HG03135 (cell line): ENCODE measurements at regions not wholly inside any gene's neighbourhood (a gene's known extent, or its start where the extent isn't known, plus 50 kb on each side); places are given as distances from the start of the nearest gene placed in this dataset.

Source experiments
- ATAC-seq: cut with Tn5 transposase; IDR thresholded peaks from one replicate; pipeline ENCODE4 v1.9.1; 2021; ENCODE audit warnings: mild to moderate bottlenecking, moderate library complexity; ENCODE audit not compliant: unreplicated experiment

DNA sequence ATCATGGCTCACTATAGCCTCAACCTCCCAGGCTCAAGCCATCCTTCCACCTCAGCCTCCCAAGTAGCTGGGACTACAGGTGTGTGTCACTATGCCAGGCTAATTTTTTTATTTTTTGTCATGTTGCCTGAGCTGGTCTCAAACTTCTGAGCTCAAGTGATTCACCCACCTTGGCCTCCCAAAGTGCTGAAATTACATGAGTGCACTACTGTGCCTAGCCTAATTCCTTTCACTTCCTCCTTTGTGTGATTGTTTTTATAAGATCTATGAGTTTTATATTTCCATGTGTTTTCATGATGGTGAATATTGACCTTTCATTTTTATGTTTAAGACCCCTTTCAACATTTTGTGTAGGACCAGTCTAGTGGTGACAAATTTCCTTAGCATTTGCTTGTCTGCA, 55.2 kb upstream of the IL12B start:
- no peak for ATAC-seq

DNA sequence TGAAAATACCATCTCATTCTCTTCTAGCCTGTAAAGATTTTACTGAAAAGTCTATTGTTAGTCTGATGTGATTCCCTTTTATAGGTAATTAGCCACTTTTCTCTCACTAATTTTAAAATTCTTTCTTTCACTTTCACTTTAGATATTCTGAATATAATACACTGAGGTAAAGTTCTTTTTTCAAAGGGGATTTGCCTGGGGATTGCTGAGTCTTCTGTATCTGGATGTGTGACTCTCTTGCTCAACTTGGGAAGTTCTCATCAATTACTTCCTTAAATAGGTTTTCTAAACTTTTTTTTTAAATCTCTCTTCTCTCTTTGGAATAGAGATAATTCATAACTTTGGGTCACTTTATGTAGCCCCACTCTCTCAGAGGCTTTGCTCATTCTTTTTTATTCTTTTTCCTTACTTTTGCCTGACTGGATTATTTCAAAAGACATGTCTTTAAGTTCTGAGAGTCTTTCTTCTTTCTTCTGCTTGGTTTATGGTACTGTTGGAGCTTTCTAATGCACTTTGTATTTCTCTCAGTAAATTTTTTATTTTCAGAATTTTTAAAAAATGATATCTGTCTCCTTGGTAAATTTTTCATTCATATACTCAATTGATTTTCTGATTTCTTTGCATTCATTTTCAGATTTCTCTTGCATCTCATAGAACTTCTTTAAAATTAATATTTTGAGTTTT, 55.9 kb upstream of the IL12B start:
- no peak for ATAC-seq

DNA sequence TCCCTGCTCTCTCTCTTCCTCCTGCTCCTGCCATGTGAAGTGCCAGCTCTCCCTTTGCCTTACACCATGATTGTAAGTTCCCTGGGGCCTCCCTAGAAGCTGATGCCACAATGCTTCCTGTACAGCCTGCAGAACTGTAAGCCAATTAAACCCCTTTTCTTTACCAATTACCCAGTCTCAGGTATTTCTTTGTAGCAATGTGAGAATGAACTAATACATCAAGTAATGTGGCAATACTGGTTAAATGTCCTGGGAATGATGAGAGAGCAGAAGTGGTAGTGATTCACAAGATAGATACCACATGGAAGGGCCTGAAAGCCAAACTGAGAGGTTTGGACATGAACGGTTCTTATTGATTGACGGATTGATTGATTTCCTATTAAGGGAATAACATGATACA, 62.6 kb upstream of the IL12B start:
- ATAC-seq: no peak

DNA sequence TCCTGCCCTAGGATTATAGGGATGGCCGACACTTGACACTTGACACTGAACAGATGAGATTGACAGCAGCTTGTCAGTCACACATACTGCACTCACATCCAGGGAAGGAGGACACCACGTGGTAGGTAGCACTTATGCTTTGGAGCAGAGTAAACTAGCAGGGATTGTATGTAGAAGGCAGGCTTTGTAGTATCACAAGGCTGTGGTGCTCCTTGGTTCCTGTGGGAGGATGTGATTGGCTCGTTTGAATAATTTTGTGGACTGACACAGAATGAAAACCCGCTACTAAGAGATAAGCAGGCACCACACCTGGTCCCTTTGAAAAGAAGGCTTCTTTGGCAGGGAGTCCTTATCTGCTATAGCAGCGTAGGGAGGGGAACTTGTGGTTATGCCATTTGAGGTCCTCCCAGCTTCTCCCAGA, 63.6 kb upstream of the IL12B start:
- no peak for ATAC-seq

DNA sequence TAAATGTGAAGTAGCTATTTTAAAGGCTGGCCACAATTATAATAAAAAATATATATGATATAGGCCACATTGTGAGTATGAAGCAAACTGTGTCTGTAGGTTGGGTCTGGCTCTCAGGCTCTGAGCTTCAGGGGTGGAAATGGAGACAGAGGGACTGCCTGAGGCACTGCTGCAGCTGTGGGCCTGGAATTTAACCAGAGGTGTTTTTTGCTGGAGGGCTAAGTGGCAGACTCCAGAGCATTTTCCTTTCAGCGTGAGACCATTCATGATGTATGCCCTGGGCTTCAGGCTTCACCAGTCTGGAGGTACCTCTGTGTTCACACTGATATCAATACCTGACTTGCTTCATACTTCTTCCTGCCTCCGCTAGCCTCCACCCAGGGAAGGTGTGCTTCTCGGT, 64.9 kb upstream of the IL12B start:
- ATAC-seq: no peak

DNA sequence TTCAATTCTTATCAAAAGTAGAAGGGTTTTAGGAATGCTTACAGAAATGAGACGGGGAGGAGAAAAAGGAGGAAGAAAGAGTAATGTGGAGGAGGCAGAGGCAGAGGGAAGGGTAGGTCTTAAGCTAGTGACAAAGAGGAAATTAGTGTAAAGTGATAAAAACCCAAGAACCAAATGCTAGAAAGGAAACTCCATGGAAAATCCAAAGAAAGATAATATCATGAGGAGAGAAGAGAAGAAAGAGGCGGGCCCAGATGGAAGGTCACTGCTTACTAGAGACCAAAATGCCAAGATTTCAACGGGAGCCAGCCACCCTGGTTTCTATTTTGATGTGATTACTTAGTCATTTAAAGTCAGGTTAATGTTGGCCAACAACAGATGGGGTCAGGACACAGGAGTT, 68.6 kb upstream of the IL12B start:
- ATAC-seq: no peak

DNA sequence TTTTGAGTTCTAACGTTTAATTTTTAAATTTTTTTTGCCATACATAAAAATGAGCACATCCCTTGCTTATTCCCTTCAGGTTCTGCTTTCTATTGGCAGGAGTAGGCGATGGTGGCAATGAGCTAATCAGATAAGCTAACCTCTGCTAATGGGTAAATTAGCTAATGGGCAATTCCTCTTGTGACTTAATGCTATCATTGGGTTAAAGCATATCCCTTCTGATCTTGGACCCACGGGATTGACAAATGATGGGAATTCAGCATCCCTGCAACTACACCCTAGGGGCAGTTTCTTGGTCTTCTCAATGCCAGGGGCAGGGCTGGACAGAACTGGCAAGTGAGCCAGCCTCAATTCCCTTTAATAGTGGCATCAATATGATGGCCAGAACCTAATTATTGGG, 70.2 kb upstream of the IL12B start:
- no peak for ATAC-seq

DNA sequence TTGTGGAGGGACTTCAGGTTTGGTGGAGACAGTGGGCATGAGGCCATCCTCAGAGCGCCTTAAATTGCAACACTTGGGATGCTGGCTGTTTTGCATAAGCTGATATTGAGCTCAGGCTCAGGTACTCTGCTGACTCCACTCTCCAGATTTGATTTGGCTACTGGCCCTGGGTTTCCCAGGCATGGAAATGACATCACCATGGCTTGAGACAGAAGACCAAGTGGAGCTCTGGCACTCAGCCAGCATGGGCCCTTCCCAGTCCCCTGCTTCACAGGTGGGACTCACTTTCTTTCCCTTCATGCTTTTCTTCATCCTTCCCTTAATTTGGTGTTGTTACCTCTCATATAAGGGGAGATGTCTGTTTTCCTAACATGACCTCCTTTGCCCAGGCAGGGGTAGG, 72.0 kb upstream of the IL12B start:
- ATAC-seq: no peak

DNA sequence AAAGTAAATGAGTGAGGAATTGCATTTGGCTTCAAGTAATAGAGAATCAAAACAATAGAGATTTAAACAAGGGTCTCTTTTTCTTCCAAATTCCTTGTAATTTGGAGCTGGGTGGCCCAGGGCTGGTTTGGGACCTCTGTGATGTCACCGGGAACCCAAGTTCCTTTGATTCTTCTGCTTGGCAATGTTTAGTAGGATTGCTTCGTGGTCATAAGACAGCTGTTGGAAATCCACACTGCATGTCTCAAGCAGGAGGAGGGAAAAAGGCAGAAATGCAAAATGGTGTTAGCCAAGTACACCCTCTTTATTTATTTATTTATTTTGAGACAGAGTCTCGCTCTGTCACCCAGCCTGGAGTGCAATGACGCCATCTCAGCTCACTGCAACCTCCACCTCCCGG, 72.6 kb upstream of the IL12B start:
- ATAC-seq: no peak

DNA sequence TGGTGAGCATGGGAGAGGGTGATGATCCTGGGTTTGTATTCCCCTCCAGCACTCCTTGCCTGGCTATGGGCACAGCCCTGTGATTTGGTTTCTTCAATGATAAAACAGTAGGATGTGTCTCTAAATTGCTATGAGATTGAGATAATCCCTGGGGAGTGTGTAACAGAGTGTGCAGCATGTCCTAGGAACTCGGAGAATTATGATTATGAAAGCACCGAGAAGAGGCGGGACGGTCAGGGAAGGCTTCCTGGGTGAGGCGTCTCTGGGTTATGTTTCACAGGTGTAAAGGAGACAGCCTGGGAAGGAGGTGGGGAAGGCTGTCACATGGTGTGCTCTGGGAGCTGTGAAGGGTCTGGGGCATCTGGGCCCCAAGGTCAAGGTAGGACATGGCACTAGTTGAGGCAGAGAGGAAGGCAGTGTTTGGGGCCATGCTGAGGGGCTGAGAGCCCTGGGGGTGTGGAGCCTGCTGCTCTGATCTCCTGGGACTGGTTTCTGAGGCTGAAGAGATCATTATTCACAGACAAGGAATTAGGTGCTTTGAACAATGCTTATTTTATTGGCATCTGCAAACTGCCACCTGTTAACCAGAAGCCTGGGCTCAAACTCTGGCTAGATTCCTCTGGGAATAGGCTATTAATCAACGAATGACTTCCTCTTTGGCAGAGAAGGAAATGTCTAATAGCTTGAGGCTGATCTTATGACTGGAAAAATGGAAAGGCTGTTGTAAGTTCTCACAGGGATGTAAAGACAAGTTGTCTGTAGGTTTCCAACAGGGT, 73.8 kb upstream of the IL12B start:
- ATAC-seq: no peak

DNA sequence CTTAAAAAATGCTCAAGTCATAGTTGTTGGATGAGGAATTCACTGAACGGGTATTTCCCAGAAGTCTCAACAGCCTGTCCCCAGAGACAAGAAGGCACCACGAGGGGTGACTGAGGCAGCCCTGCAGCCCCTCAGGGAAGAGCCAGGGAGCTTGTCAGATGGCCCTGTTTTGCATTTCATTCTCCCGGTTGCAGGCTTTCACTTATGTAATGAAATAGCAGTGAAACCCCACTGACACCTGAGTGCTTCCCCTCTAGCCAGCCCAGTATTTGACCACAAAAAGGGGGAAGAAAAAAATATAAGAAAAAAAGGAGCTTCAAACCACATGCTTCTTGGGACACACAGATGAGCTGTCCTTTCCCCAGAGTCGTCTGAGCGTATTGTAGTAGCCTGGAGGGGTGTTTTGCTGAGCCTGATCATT, 75.3 kb upstream of the IL12B start:
- peak; percentile 55 for ATAC-seq

DNA sequence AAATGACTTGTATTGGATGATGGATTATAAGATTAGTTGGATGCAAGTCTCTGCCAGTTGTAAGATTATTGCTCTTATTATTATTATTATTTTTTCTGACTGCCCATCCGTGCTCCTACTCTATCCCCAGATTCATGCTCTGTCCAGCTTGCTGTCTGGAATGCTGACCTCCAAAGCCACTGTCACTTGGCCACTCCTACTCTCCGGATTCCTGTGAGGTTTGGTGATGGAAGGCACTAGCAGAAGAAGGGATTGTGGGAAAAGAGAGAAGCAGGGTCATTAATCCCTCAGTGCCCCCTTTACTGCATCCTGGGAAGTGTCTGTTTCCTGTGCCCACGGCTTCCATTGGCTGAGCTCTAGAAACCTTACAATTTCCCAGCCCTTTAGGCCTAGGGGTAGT, 76.3 kb upstream of the IL12B start:
- no peak for ATAC-seq

DNA sequence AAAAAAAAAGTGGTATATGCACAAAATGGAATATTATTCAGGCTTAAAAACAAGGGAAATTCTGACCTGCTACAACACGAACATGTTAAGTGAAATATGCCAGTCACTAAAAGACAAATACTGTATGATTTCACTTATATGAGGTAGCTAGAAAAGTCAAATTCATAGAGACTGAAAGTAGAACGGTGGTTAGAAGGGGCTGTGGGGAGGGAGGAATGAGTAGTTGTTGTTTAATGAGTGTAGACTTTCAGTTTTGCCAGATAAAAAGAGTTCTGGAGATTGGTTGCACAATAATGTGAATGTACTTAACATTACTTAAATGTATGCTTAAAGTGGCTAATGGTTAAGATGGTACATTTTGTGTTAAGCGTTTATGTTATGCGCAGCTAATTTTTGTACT, 79.5 kb upstream of the IL12B start:
- ATAC-seq: peak; percentile 61

DNA sequence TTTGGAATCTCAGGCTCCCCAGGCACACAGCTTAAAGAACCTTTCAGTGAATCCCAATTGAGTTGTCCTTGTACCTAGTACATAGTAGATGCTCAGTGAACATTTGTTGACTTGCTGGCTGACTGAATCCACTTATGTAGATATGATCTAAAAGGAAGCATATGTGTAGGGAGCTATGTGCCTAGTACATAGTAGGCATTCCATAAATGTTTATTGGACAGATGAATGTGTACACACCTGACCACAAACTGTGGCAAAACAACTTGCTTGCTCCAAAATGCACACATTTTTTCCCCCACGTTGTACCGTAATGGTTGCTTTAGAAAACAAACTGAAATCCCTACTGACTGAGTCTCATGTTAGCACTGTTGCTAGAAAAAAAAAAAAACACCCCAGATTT, 80.2 kb upstream of the IL12B start:
- ATAC-seq: no peak

DNA sequence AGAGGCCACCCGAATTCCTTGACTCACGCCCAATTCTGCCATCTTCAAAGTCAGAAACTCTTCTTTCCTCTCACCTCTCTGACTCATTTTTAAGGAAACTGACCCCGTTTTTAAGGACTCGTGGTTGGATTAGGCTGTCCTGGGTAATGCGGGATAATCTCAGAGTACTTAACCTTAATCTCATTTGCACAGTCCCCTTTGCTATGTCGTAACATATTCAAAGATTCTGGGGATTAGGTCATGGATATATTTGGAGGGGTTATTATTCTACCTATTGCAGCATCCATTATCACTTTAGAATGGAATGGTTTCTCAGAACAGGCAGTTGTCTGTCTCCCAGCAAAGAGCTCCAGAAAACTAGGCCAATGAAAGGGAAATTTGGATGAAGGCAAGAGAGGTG, 80.8 kb upstream of the IL12B start:
- no peak for ATAC-seq

DNA sequence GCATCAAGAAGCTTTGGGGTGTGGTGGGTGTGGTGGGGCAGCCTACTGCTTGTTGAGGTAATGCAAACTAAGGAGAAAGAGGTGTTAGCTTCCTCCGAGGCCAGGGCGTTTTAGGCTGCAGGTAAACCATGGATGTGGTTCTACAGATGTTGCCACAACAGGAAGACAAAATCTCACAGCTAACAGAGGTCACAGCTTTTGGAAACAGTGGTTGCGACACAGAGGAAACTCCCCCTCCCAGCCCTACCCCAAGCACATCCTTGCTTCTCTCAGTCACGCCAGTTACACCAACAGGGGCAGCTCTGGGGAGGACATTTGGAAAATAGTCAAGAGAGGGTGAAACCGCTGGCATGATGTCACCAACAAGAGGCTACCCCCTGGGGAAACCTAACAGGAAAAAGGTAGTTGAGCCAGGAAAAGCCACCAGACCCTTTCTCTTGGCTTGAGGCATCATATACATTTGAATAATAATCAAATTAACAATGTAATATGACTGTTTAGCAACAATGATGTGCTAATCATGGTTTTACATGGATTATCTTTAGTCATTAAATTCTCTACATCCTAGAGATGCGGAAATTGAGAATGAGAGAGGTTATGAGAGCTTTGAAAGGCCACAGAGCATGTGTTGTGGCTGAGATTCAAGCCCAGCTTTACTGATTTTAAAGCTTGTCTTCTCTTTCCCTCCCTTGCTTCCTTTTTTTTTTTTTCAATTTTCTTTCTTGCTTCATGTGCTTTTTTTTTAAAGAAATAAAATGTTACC, 82.2 kb upstream of the IL12B start:
- peak; percentile 72 for ATAC-seq

DNA sequence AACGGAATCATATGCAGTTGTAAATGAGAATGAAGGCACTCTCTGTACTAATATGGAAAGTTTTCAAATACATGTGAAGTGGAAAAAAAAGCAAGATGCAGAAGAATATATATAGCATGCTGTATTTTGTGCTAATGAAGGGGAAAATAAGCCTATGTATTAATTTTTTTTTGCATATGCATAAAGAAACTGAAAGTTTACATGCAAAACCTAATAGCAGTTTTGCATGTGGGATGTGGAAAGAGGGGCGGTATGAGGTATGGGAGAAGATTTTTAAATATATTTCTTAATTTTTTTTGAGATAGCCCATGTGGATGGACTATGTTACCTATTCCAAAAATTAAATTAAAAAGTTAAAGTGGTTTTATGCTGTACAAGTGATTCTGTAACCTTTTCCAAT, 83.7 kb upstream of the IL12B start:
- ATAC-seq: no peak

DNA sequence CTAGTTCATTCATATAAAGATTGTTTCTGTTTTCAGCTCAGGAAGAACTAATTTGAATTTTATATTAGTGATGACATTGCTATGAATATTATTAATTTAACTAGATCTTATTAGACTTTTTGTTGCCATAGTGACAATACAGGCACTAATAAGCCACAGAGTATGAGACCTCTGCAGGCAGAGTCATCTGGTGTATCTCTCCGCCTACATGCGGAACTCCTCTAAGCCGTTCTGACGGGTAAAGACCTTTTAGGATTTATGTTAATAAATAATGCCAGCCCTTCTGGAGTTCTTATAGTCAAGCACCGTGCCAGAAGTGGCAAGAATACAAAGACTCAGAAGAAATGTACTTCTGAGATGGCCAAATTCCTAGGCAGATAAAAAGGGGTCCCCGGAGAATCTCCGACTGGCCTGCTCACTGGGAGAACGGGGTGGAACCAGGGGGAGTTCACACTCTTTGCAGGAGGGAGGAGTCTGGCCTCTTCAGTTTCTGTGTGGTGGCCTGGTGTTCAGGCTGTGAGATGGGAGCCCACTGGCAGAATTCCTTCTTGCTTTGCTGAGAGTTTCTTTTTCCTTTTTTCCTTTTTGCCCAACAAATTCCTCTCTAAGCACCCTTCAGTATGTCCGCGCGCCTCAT, 85.1 kb upstream of the IL12B start:
- no peak for ATAC-seq

DNA sequence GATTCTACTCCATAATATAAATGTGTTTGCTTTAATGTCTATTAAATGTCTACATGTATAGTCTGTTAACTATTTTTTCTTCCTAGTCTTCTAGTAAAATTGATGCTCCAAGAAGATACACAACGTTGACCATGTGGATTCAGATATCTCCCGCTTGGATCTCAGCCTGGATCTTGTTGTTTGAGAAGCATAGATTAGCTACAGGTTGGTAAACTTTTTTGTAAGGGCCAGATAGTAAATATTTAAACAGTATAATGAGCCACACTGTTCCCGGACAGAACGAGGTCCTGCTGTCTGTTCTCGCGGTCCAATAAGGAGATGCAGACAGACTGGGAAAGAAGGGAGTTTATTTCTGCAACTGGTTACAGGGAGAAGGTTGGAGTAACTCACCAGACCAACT, 86.2 kb upstream of the IL12B start:
- no peak for ATAC-seq

DNA sequence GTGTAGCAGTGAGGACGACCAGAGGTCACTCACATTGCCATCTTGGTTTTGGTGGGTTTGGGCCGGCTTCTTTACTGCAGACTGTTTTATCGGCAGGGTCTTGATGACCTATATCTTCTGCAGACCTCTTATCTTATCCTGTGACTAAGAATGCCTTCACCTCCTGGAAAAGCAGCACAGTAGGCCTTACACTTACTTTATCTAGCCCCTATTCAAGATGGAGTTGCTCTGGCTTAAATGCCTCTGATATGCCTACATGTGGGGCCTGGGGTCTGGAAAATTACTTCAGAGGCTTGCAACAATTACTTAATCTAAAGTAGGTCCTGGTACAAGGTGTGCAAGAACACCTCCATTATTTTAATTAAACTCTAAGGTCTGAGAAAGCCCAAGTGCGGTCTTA, 86.9 kb upstream of the IL12B start:
- no peak for ATAC-seq

DNA sequence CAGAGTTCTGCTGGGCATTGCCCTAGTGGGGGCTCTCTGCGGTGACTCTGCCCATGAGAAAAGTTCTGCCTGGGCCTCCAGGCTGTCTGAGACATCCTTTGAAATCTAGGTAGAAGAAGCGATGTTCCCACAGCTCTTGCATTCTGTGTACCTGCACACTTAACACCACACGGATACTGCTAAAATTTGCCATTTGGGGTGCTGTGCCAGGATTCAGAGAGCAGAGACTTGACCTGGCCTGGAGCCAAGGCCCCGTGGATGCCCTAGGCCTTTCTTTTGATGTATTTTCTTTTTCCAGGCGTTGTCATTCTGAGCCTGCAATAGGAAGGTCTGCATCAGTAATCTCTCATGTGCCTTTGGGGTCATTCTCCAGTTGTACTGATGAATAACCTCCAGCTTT, 89.3 kb upstream of the IL12B start:
- ATAC-seq: no peak

DNA sequence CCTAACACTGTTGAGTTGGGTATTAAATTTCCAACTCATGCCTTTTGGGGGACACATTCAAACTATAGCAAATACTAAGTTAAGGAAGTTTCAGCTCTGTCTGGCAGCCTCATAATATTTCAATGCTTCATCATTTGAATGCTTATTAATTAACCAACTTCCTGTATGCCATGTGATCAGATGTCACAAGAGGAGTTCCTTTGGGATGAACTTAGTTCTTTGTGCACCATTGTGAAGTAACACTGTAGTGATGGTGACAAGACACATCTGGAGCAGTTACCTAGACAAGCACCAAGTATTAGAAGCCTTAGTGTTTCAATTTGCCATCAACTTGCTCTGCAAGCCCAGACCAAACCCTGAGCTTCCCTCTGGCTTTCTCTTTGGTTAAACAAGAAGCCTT, 90.7 kb upstream of the IL12B start:
- ATAC-seq: no peak
